Tibial nerve (tissue), 4 donors: ENCODE measurements at regions not wholly inside any gene's neighbourhood (a gene's known extent, or its start where the extent isn't known, plus 50 kb on each side); places are given as distances from the start of the nearest gene placed in this dataset.

Experiments used
- DNase-seq, 2 donors: peaks; one replicate each; pipeline ENCODE4 v3.0.0-alpha.2; 2019; ENCODE audit warnings: low spot score in 2 of 2
- H3K27ac ChIP-seq, 4 donors: fragments of 200-600 bp; sonication (generic) in 3 of 4; one replicate each; pipeline ENCODE4 v1.5.1; 2017 to 2019; ENCODE audit warnings: mild to moderate bottlenecking in 1 of 4
- H3K27me3 ChIP-seq, 2 donors: fragments of 200-600 bp; sonication (generic) in 1 of 2; one replicate each; pipeline versions ENCODE4 v1.5.1 to v1.6.0; 2017 to 2019
- H3K36me3 ChIP-seq, 3 donors: fragments of 200-600 bp; sonication (generic); one replicate each; pipeline ENCODE4 v1.5.1; 2018 to 2019
- H3K4me1 ChIP-seq, 4 donors: fragments of 200-600 bp; sonication (generic) in 3 of 4; one replicate each; pipeline ENCODE4 v1.5.1; 2017 to 2019
- H3K4me3 ChIP-seq, 4 donors: fragments of 200-600 bp; sonication (generic) in 3 of 4; one replicate each; pipeline ENCODE4 v1.5.1; 2017 to 2019; ENCODE audit warnings: mild to moderate bottlenecking in 1 of 4, moderate library complexity in 1 of 4
- H3K9me3 ChIP-seq, 4 donors: fragments of 200-600 bp; sonication (generic) in 3 of 4; one replicate each; pipeline ENCODE4 v1.5.1; 2017 to 2019
- CTCF ChIP-seq, 5 experiments: fragments of 200-600 bp in 3 of 5; fragments of 450-650 bp in 2 of 5; sonication (generic) in 3 of 5; IDR thresholded peaks; one replicate each; pipeline ENCODE4 v1.5.1; 2016 to 2019; ENCODE audit warnings: antibody characterized with exemption in 5 of 5, mild to moderate bottlenecking in 3 of 5, moderate library complexity in 2 of 5
- EP300 ChIP-seq, 2 donors: sonication (generic); formaldehyde crosslinking; IDR thresholded peaks; one replicate each; pipeline ENCODE4 v1.6.1; 2017; ENCODE audit warnings: antibody characterized with exemption in 2 of 2, mild to moderate bottlenecking in 1 of 2
- POLR2A ChIP-seq, 2 donors: fragments of 450-650 bp; IDR thresholded peaks; one replicate each; pipeline ENCODE4 v1.6.1; 2017; ENCODE audit warnings: antibody characterized with exemption in 2 of 2, mild to moderate bottlenecking in 2 of 2, moderate library complexity in 2 of 2
- WGBS, 2 donors: methylation state at CpG; one replicate each; pipeline ENCODE4 v1.1.5; 2018; 5-methylcytosine and 5-hydroxymethylcytosine counted together

GRCh38 chr5:144703776-144704175 is 533.1 kb downstream of the KCTD16 start:
- H3K27me3 ChIP-seq: no peaks in the 10 kb centered on the region
- H3K27ac ChIP-seq: no peak overlapping the region
- no peak overlapping the region for H3K4me3 ChIP-seq
- DNase-seq: no peak
- 18 to 35% methylated on average over 1 of the region's 1 CpG for WGBS, 2 donors
- H3K36me3 ChIP-seq: no peaks in the 10 kb centered on the region
- H3K4me1 ChIP-seq: no peaks in the 10 kb centered on the region
- TF ChIP-seq EP300 (IDR thresholded peaks at IDR 0.05) (no peak), CTCF (IDR thresholded peaks at IDR 0.05) (no peak), POLR2A (IDR thresholded peaks at IDR 0.05) (no peak)
- peaks cover 0 to 2% (median 0%) of the 10 kb centered on the region in 4 donors for H3K9me3 ChIP-seq

GRCh38 chr5:144698484-144698883 is 527.8 kb downstream of the KCTD16 start:
- 61 to 66% methylated on average over 2 of the region's 2 CpGs for WGBS, 2 donors
- no peaks in the 10 kb centered on the region for H3K27me3 ChIP-seq
- H3K36me3 ChIP-seq: no peaks in the 10 kb centered on the region
- no peak overlapping the region for H3K4me3 ChIP-seq
- H3K4me1 ChIP-seq: no peaks in the 10 kb centered on the region
- DNase-seq: no peak
- peaks cover 0 to 3% (median 0%) of the 10 kb centered on the region in 4 donors for H3K9me3 ChIP-seq
- TF ChIP-seq CTCF (IDR thresholded peaks at IDR 0.05): no peak
- H3K27ac ChIP-seq: no peak overlapping the region

- H3K4me1 ChIP-seq: no peaks in the 10 kb centered on the region
- DNase-seq: no peak
- H3K9me3 ChIP-seq: peaks cover 0 to 3% (median 0%) of the 10 kb centered on the region in 4 donors
- no peak overlapping the region for H3K27ac ChIP-seq
- no peak for TF ChIP-seq CTCF (IDR thresholded peaks at IDR 0.05)
- no peak for TF ChIP-seq EP300 (IDR thresholded peaks at IDR 0.05)
- TF ChIP-seq POLR2A (IDR thresholded peaks at IDR 0.05): no peak
- no peaks in the 10 kb centered on the region for H3K36me3 ChIP-seq
- no peaks in the 10 kb centered on the region for H3K27me3 ChIP-seq
- H3K4me3 ChIP-seq: no peak overlapping the region
- WGBS, 2 donors: 29 to 39% methylated on average over 1 of the region's 1 CpG
Measured at GRCh38 chr5:144697847-144698262, 527.2 kb downstream of the KCTD16 start.

GRCh38 chr5:144691936-144692335 is 521.3 kb downstream of the KCTD16 start:
- TF ChIP-seq POLR2A (IDR thresholded peaks at IDR 0.05) (no peak), EP300 (IDR thresholded peaks at IDR 0.05) (no peak), CTCF (IDR thresholded peaks at IDR 0.05) (no peak)
- WGBS, 2 donors: 67 to 68% methylated on average over 3 of the region's 3 CpGs
- no peak overlapping the region for H3K27ac ChIP-seq
- no peaks in the 10 kb centered on the region for H3K36me3 ChIP-seq
- no peaks in the 10 kb centered on the region for H3K27me3 ChIP-seq
- H3K4me1 ChIP-seq: no peaks in the 10 kb centered on the region
- H3K4me3 ChIP-seq: no peak overlapping the region
- no peak for DNase-seq
- H3K9me3 ChIP-seq: peaks cover 0 to 3% (median 0%) of the 10 kb centered on the region in 4 donors

- no peaks in the 10 kb centered on the region for H3K36me3 ChIP-seq
- no peak for DNase-seq
- no peak overlapping the region for H3K27ac ChIP-seq
- no peak overlapping the region for H3K4me3 ChIP-seq
- no peaks in the 10 kb centered on the region for H3K27me3 ChIP-seq
- TF ChIP-seq POLR2A (IDR thresholded peaks at IDR 0.05): no peak
- TF ChIP-seq EP300 (IDR thresholded peaks at IDR 0.05): no peak
- TF ChIP-seq CTCF (IDR thresholded peaks at IDR 0.05): no peak
- WGBS, 2 donors: 88% methylated on average over 1 of the region's 1 CpG
- H3K4me1 ChIP-seq: no peaks in the 10 kb centered on the region
- H3K9me3 ChIP-seq: no peaks in the 10 kb centered on the region
Measured at GRCh38 chr5:144684899-144685298, 514.2 kb downstream of the KCTD16 start.
